GM12878 (cell line): ENCODE measurements at regions not wholly inside any gene's neighbourhood (a gene's known extent, or its start where the extent isn't known, plus 50 kb on each side); places are given as distances from the start of the nearest gene placed in this dataset.

Experiments
- ATAC-seq: fragments of 200-7000 bp; cut with Tn5 transposase; 3 replicates; pipeline ENCODE4 v1.9.1; 2020; ENCODE audit warnings: mild to moderate bottlenecking, moderate library complexity
- BruUV-seq: library from RNA; stranded (reverse); fragments of 400-500 nt; replicated peaks from 2 replicates; lab custom pipeline; 2021; lab: Mats Ljungman, UMichigan
- CTCF ChIA-PET: fragments of 300-600 bp; sonication (Branson Sonifier 250); formaldehyde crosslinking; extraction: SDS; loops from one replicate; lab custom pipeline; 2021; ENCODE audit warnings: inconsistent platforms; lab: Yijun Ruan, JAX
- POLR2A ChIA-PET: fragments of 350-600 bp; formaldehyde crosslinking; extraction: SDS; loops from one replicate; lab custom pipeline; 2021; ENCODE audit warnings: inconsistent platforms; lab: Charles Lee
- RAD21 ChIA-PET: fragments of 300-600 bp; sonication (Branson Sonifier 250); formaldehyde crosslinking; loops from one replicate; lab custom pipeline; 2023; ENCODE audit warnings: antibody characterized with exemption; ENCODE audit not compliant: unreplicated experiment; lab: Charles Lee
- SMC1A ChIA-PET: fragments of 300-600 bp; sonication (Branson Sonifier 250); formaldehyde crosslinking; loops from one replicate; lab custom pipeline; 2023; ENCODE audit not compliant: unreplicated experiment, uncharacterized antibody; lab: Charles Lee
- DNase-seq: peaks from one replicate; pipeline ENCODE4 v3.0.0-alpha.2; 2011; ENCODE audit warnings: low read depth, low spot score
- FAIRE-seq: peaks from 3 replicates; lab custom pipeline; 2011; peaks lifted over from hg19 to GRCh38; lab: Jason Lieb, UNC
- H2AFZ ChIP-seq: 2 replicates; pipeline ENCODE4 v1.6.0; 2011; ENCODE audit warnings: low read depth, low read length, control low read depth; ENCODE audit not compliant: control insufficient read depth
- H3K27ac ChIP-seq: 2 replicates; pipeline ENCODE4 v1.5.1; 2011; ENCODE audit warnings: control low read depth; ENCODE audit not compliant: control insufficient read depth, insufficient read depth
- H3K27me3 ChIP-seq, 2 experiments: replicated peaks in 1 of 2; 2 replicates each; pipeline versions ENCODE4 v1.6.0 to v1.6.1; 2011; ENCODE audit warnings: low read length in 1 of 2; ENCODE audit not compliant: control insufficient read depth in 2 of 2, insufficient read depth in 2 of 2
- H3K36me3 ChIP-seq, 2 experiments: 2 replicates each; pipeline ENCODE4 v1.5.1; 2011; ENCODE audit warnings: low read length in 1 of 2; ENCODE audit not compliant: control insufficient read depth in 2 of 2, insufficient read depth in 2 of 2
- H3K4me1 ChIP-seq: 2 replicates; pipeline ENCODE4 v1.6.1; 2011; ENCODE audit warnings: mild to moderate bottlenecking, low read length, moderate library complexity, mixed read lengths; ENCODE audit not compliant: control insufficient read depth, insufficient read depth
- H3K4me2 ChIP-seq: 2 replicates; pipeline ENCODE4 v1.6.0; 2011; ENCODE audit warnings: control low read depth; ENCODE audit not compliant: control insufficient read depth, insufficient read depth
- H3K4me3 ChIP-seq: fragments of 200-600 bp; sonication (generic); 2 replicates; pipeline ENCODE4 v1.5.1; 2016
- H3K79me2 ChIP-seq: 2 replicates; pipeline ENCODE4 v1.6.0; 2011; ENCODE audit warnings: low read length; ENCODE audit not compliant: control insufficient read depth, insufficient read depth
- H3K9ac ChIP-seq: 2 replicates; pipeline ENCODE4 v1.8.0; 2011; ENCODE audit warnings: low read length, control low read depth, mixed read lengths; ENCODE audit not compliant: control insufficient read depth, insufficient read depth
- H3K9me3 ChIP-seq: replicated peaks from 3 replicates; pipeline ENCODE4 v1.5.1; 2011; ENCODE audit warnings: mild to moderate bottlenecking, low read length; ENCODE audit not compliant: control insufficient read depth, insufficient read depth
- H4K20me1 ChIP-seq: 2 replicates; pipeline ENCODE4 v1.6.0; 2011; ENCODE audit not compliant: control insufficient read depth, insufficient read depth
- BCL11A ChIP-seq: IDR thresholded peaks from 2 replicates; pipeline ENCODE4 v1.6.1; 2011; ENCODE audit warnings: low read depth, low read length
- GATAD2B ChIP-seq: fragments of 450-650 bp; conservative IDR thresholded peaks from 2 replicates; pipeline ENCODE4 v1.6.1; 2017; ENCODE audit warnings: low read depth, mild to moderate bottlenecking, moderate library complexity
- HCFC1 ChIP-seq: fragments of 150-350 bp; IDR thresholded peaks from 2 replicates; pipeline ENCODE4 v1.6.1; 2014; ENCODE audit warnings: low read length
- HDGF ChIP-seq: fragments of 450-650 bp; IDR thresholded peaks from 2 replicates; pipeline ENCODE4 v1.6.1; 2016; ENCODE audit warnings: antibody characterized with exemption
- IKZF2 ChIP-seq, 2 experiments: fragments of 450-650 bp; IDR thresholded peaks; 2 replicates each; pipeline ENCODE4 v1.6.1; 2017; ENCODE audit warnings: mild to moderate bottlenecking in 2 of 2, moderate library complexity in 2 of 2
- IRF4 ChIP-seq: IDR thresholded peaks from 2 replicates; pipeline ENCODE4 v1.6.1; 2011; ENCODE audit warnings: low read depth, low read length
- JUND ChIP-seq: IDR thresholded peaks from 2 replicates; pipeline ENCODE4 v1.6.1; 2012; ENCODE audit warnings: low read depth, mild to moderate bottlenecking, low read length, improper control_type of control experiment, moderate library complexity
- KDM1A ChIP-seq: fragments of 200-600 bp; sonication (generic); IDR thresholded peaks from 2 replicates; pipeline ENCODE4 v1.6.1; 2016; ENCODE audit warnings: borderline replicate concordance
- NBN ChIP-seq: fragments of 450-650 bp; IDR thresholded peaks from 2 replicates; pipeline ENCODE4 v1.6.1; 2016
- PBX3 ChIP-seq: IDR thresholded peaks from 2 replicates; pipeline ENCODE4 v1.6.1; 2011; ENCODE audit warnings: mild to moderate bottlenecking, low read depth, low read length, moderate library complexity; ENCODE audit not compliant: insufficient replicate concordance
- POLR2AphosphoS5 ChIP-seq: IDR thresholded peaks from 2 replicates; pipeline ENCODE4 v1.6.1; 2011; ENCODE audit warnings: mild to moderate bottlenecking, low read length, inconsistent platforms
- PRDM15 ChIP-seq: fragments of 450-650 bp; formaldehyde crosslinking; IDR thresholded peaks from 2 replicates; pipeline ENCODE4 v1.4.0; 2020; ENCODE audit warnings: mild to moderate bottlenecking, moderate library complexity
- RBBP5 ChIP-seq: fragments of 200-600 bp; sonication (generic); conservative IDR thresholded peaks from 2 replicates; pipeline ENCODE4 v1.6.1; 2016
- RCOR1 ChIP-seq: conservative IDR thresholded peaks from 2 replicates; pipeline ENCODE4 v1.6.1; 2012; ENCODE audit warnings: low read depth, low read length, improper control_type of control experiment
- SIX5 ChIP-seq: IDR thresholded peaks from 2 replicates; pipeline ENCODE4 v1.6.1; 2011; ENCODE audit warnings: mild to moderate bottlenecking, low read depth, low read length, moderate library complexity; ENCODE audit not compliant: severe bottlenecking
- TARDBP ChIP-seq: IDR thresholded peaks from 2 replicates; pipeline ENCODE4 v1.6.1; 2016; ENCODE audit warnings: borderline replicate concordance
- TBL1XR1 ChIP-seq: IDR thresholded peaks from 2 replicates; pipeline ENCODE4 v1.6.1; 2012; ENCODE audit warnings: low read depth, low read length, improper control_type of control experiment
- USF2 ChIP-seq: IDR thresholded peaks from 2 replicates; pipeline ENCODE4 v1.6.1; 2011; ENCODE audit warnings: low read depth, low read length, improper control_type of control experiment, borderline replicate concordance
- WGBS: methylation state at CpG from one replicate; pipeline ENCODE4 v1.1.6; 2016; ENCODE audit warnings: low lambda C conversion rate; ENCODE audit not compliant: insufficient replicate concordance, insufficient coverage; ENCODE audit errors: missing lambda C conversion rate; 5-methylcytosine and 5-hydroxymethylcytosine counted together
- in situ Hi-C: fragments of 300-500 bp; cut with MboI; formaldehyde crosslinking; loops from 9 replicates; pipeline ENCODE4 v1.14.3; 2018; ENCODE audit warnings: mixed read lengths
- intact Hi-C: fragments of 100-400 bp; cut with micrococcal nuclease; formaldehyde crosslinking; loops from one replicate; pipeline ENCODE4 v1.14.2; 2022; ENCODE audit not compliant: unreplicated experiment

GRCh38 chr9:6086006-6086655, 70.7 kb upstream of the RANBP6 start (continued):
- no peak for TF ChIP-seq KDM1A
- no peak for TF ChIP-seq HDGF
- no peak for TF ChIP-seq TBL1XR1

GRCh38 chr9:6080154-6080716, 64.8 kb upstream of the RANBP6 start:
- no peak overlapping the region for H3K4me2 ChIP-seq
- no peak for FAIRE-seq
- in situ Hi-C loops (no loop called here), intact Hi-C loops (no loop called here)
- no peaks in the 10 kb centered on the region for H3K79me2 ChIP-seq
- H3K4me1 ChIP-seq, result no peaks in the 10 kb centered on the region
- no peaks in the 10 kb centered on the region for H3K9me3 ChIP-seq
- H3K27me3 ChIP-seq, result no peaks in the 10 kb centered on the region
- ATAC-seq, result peak; percentile 97
- no TSS peak for BruUV-seq
- no peaks in the 10 kb centered on the region for H3K36me3 ChIP-seq
- RAD21 ChIA-PET, result interaction anchor here (0.7 to 1.0 kb wide), 3 partner anchors 14 to 226 kb away, joined by 3 read pairs; no protein-coding TSS in a partner anchor
- CTCF ChIA-PET, result interaction anchor here (1.9 kb wide), 1 partner anchor 26 kb away, joined by 4 read pairs; no protein-coding TSS in a partner anchor
- H3K9ac ChIP-seq, result no peak overlapping the region
- WGBS, result 35% methylated on average over 12 of the region's 18 CpGs
- no peaks in the 10 kb centered on the region for H4K20me1 ChIP-seq
- DNase-seq, result peak; percentile 48
- no peak overlapping the region for H3K4me3 ChIP-seq
- H2AFZ ChIP-seq, result no peak overlapping the region; the same call in 1 of the 2 replicates
- POLR2A ChIA-PET, result interaction anchor here (0.6 to 1.3 kb wide), 2 partner anchors 11 to 139 kb away, joined by 5 to 6 read pairs; no protein-coding TSS in a partner anchor
- SMC1A ChIA-PET, result interaction anchor here (0.7 to 1.6 kb wide), 3 partner anchors 9 to 21 kb away, joined by 3 to 8 read pairs (median 3); no protein-coding TSS in a partner anchor
- H3K27ac ChIP-seq, result no peak overlapping the region
- TF ChIP-seq NBN (peak; percentile 68), IKZF2 (IDR thresholded peaks at IDR 0.05) (peak in 1 of 2 experiments; percentile 51; a peak in 2 of 4 replicates), BCL11A (no peak), JUND (no peak), SIX5 (no peak), HDGF (peak; percentile 78), IRF4 (no peak), GATAD2B (no peak), POLR2AphosphoS5 (no peak), TARDBP (no peak), RCOR1 (no peak), USF2 (no peak), RBBP5 (no peak), PBX3 (peak; percentile 79), HCFC1 (no peak), PRDM15 (CRISPR knock-in tag) (no peak)
